HG02642 (cell line): ENCODE measurements at regions not wholly inside any gene's neighbourhood (a gene's known extent, or its start where the extent isn't known, plus 50 kb on each side); places are given as distances from the start of the nearest gene placed in this dataset.
A peak's percentile ranks its signal among the peaks of the same experiment; 100 is the strongest.
"Not testable (repeated sequence)": the region's sequence is repeated elsewhere in the genome, so short reads cannot be mapped to it uniquely, and the experiment has no call there.

ENCODE experiments used
- ATAC-seq: cut with Tn5 transposase; IDR thresholded peaks from one replicate; pipeline ENCODE4 v1.9.1; 2021; ENCODE audit warnings: mild to moderate bottlenecking; ENCODE audit not compliant: unreplicated experiment, poor library complexity

DNA sequence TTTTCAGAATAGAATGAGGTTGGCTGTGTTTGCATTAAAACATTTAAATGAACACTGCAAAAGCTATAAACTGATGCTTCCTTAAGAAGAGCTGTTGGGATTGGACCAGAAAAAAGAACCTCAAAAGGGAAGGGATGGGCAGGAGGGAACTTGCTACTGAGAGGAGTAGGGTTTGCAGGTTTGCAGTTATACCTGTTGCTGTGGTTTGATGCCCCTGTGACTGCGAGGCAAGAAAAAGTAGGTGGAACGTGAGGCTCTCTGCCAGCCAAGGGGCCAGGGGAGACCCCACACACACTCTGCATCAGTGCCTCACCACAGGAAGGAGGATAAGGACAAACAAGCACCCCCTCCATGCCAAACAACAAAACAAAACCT is 197.2 kb downstream of the BCAS1 start:
- ATAC-seq: no peak

- peak; percentile 46 for ATAC-seq
These were observed 197.7 kb downstream of the BCAS1 start for GRCh38 chr20:53872561-53873229.

- ATAC-seq: no peak
These were observed 198.3 kb downstream of the BCAS1 start for GRCh38 chr20:53872081-53872541.

- ATAC-seq: no peak
These were observed 198.9 kb downstream of the BCAS1 start for GRCh38 chr20:53871541-53871940.

GRCh38 chr20:53870426-53871315 is 199.7 kb downstream of the BCAS1 start:
- no peak for ATAC-seq

- ATAC-seq: peak; percentile 63
These were observed 200.7 kb downstream of the BCAS1 start for GRCh38 chr20:53869466-53870258.

DNA sequence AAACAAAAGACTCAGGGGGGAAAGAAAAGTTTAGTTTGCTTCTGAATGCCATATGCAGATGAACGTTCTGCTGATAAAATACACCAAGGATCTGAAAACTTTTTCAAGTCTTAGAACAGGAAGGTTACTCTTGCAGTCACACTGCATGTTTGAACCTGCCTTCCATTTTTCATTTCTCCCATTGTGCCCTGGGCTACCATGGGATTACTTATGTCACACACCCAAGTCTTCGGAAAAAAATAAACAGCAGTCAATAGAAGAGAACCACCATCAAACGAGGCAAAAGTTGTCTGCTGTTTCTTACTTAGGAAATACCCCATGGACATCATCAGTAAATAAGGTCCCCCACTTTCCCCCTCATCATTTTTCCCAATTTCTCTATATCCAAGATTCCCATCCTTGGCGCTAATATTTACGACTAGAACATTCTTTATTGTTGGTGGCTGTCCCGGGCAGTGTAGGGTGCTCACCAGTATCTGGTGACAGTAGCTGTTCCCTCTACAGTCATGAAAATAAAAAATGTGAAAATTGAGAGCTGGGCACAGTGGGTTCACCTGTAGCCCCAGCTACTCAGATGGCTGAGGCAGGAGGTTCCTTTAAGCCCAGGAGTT is 202.5 kb downstream of the BCAS1 start:
- no peak for ATAC-seq

- ATAC-seq: peak; percentile 43
These were observed 203.3 kb downstream of the BCAS1 start for GRCh38 chr20:53866794-53867740.

- no peak for ATAC-seq
These were observed 204.2 kb downstream of the BCAS1 start for GRCh38 chr20:53865901-53866793.

- ATAC-seq: not testable (repeated sequence)
These were observed 205.4 kb downstream of the BCAS1 start for GRCh38 chr20:53864765-53865683.

- not testable (repeated sequence) for ATAC-seq
These were observed 206.3 kb downstream of the BCAS1 start for GRCh38 chr20:53863923-53864641.

DNA sequence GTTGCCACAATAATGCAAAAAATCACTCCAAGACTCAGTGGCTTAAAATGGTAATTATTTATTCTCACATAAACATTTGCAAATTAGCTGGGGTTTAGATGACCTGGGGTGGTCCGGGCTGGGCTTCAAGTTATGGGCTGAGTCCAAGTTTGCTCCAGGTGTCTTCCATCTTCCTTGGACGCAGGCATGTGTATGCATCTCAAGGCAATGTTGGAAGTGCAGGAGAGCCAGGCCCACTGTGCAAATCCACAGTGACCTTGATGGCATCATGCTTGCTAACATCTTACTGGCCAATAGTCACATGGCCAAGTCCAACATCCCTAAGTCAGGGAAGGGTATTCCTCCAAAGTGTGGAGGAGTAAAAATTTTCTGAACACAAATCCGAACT is 206.9 kb downstream of the BCAS1 start:
- not testable (repeated sequence) for ATAC-seq

GRCh38 chr20:53863039-53863438 is 207.4 kb downstream of the BCAS1 start:
- not testable (repeated sequence) for ATAC-seq

GRCh38 chr20:53862490-53862889 is 207.9 kb downstream of the BCAS1 start:
- not testable (repeated sequence) for ATAC-seq

- ATAC-seq: not testable (repeated sequence)
These were observed 208.3 kb downstream of the BCAS1 start for GRCh38 chr20:53862136-53862397.

- no peak for ATAC-seq
These were observed 210.7 kb downstream of the BCAS1 start for GRCh38 chr20:53859684-53860083.

- ATAC-seq: not testable (repeated sequence)
These were observed 211.4 kb downstream of the BCAS1 start for GRCh38 chr20:53859009-53859408.
